Urinary bladder (tissue), 3 donors: ENCODE measurements at regions not wholly inside any gene's neighbourhood (a gene's known extent, or its start where the extent isn't known, plus 50 kb on each side); places are given as distances from the start of the nearest gene placed in this dataset.
A peak's percentile ranks its signal among the peaks of the same experiment; 100 is the strongest.

Experiments
- DNase-seq: peaks from one replicate; pipeline ENCODE4 v3.0.0-alpha.2; 2015; ENCODE audit errors: extremely low spot score
- H3K27ac ChIP-seq: one replicate; pipeline ENCODE4 v1.5.1; 2013; ENCODE audit warnings: low read depth, mild to moderate bottlenecking, moderate library complexity
- H3K36me3 ChIP-seq: one replicate; pipeline ENCODE4 v1.6.1; 2013; ENCODE audit warnings: mild to moderate bottlenecking, moderate library complexity; ENCODE audit not compliant: insufficient read depth
- H3K4me1 ChIP-seq: one replicate; pipeline ENCODE4 v1.6.1; 2013; ENCODE audit warnings: mild to moderate bottlenecking, moderate library complexity; ENCODE audit not compliant: insufficient read depth
- H3K4me3 ChIP-seq: one replicate; pipeline ENCODE4 v1.5.1; 2013; ENCODE audit warnings: low read depth, low read length
- WGBS: extraction: QIAGEN DNeasy Blood & Tissue Kit; methylation state at CpG from one replicate; pipeline ENCODE4 v1.1.7; 2013; 5-methylcytosine and 5-hydroxymethylcytosine counted together
- donor health status: healthy with polysubstance abuse.
- donor health status: healthy.

- Histone ChIP-seq H3K4me1 (no peaks in the 10 kb centered on the region), H3K36me3 (peaks cover 2% of the 10 kb centered on the region), H3K27ac (no peak overlapping the region), H3K4me3 (no peak overlapping the region)
- DNase-seq: no peak
These were observed 333.6 kb upstream of the OPRM1 start for GRCh38 chr6:153705429-153705828.

- DNase-seq: no peak
- no peaks in the 10 kb centered on the region for H3K36me3 ChIP-seq
- H3K27ac ChIP-seq: no peak overlapping the region
- 70% methylated on average over 2 of the region's 2 CpGs for WGBS
- H3K4me3 ChIP-seq: no peak overlapping the region
- H3K4me1 ChIP-seq: no peaks in the 10 kb centered on the region
These were observed 336.4 kb upstream of the OPRM1 start for GRCh38 chr6:153702671-153703070.

GRCh38 chr6:153698637-153699036, 340.4 kb upstream of the OPRM1 start:
- 89% methylated on average over 2 of the region's 2 CpGs for WGBS

DNA sequence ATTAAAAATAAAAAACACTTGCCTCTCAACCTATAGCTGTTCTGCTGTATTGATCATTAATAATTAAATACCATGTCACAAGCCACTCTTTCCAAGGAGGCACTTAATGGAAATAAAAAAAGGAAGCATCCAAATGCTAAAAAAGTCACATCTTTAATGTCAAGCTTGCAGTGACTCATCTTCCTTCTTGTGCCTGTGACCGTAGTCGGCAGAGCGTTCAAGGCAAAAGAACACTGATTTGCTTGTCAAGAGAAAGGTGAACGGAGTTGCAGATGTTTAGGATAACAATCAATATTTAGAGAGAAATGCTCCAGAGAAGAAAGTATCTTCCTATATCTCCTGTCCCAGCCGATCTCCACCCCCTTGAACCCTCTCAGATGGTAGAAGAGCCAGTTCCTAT, 341.0 kb upstream of the OPRM1 start:
- Histone ChIP-seq H3K4me3 (no peak overlapping the region), H3K27ac (no peak overlapping the region), H3K36me3 (no peaks in the 10 kb centered on the region), H3K4me1 (no peaks in the 10 kb centered on the region)
- 87% methylated on average over 5 of the region's 5 CpGs for WGBS
- no peak for DNase-seq

More at GRCh38 chr6:153698637-153699036, 340.4 kb upstream of the OPRM1 start:
- no peak overlapping the region for H3K4me3 ChIP-seq
- no peaks in the 10 kb centered on the region for H3K36me3 ChIP-seq
- DNase-seq: no peak
- no peak overlapping the region for H3K27ac ChIP-seq
- H3K4me1 ChIP-seq: no peaks in the 10 kb centered on the region

DNA sequence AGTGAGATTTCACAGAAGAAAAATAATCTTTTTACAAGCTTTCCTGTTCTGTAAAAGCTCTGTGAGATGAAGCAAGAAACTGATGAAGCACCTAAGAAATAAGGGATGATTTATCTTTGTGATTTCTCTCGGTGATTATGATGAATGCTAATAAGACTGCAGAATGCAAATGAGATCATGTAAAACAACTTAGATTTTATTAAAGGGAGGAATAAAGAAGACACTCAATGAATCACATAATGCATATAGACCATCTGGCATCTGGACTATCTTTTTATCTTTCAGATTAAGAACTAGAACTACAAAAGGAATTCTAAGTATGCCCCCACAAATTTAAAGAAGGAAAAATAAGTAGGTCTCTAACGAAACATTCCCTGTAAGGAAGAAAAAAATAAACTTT, 361.5 kb upstream of the OPRM1 start:
- no peak overlapping the region for H3K27ac ChIP-seq
- no peaks in the 10 kb centered on the region for H3K36me3 ChIP-seq
- no peak overlapping the region for H3K4me3 ChIP-seq
- no peak for DNase-seq
- WGBS: 41% methylated on average over 2 of the region's 2 CpGs
- no peaks in the 10 kb centered on the region for H3K4me1 ChIP-seq

DNA sequence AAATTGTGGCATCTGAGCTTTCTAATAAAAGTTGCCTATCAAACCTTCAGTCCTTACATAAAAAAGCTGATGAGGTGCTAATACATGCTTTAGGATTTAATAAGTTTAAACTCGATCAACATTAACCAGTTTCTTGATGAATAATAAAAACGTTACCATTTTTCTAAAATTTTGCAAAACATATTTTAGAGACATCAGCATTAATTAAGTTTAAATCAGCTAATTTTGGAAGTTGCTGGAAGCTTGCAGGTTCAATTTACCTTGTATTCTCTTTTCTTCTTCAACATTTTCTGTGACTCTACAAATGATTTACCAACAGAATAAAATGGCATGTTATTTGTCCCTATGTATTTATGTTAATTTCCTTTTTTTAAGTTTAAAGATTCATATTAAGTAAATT, 365.3 kb upstream of the OPRM1 start:
- Histone ChIP-seq H3K4me1 (no peaks in the 10 kb centered on the region), H3K36me3 (no peaks in the 10 kb centered on the region), H3K4me3 (no peak overlapping the region), H3K27ac (no peak overlapping the region)
- 73% methylated on average over 2 of the region's 2 CpGs for WGBS
- no peak for DNase-seq

- Histone ChIP-seq H3K4me3 (no peak overlapping the region), H3K4me1 (no peaks in the 10 kb centered on the region), H3K36me3 (no peaks in the 10 kb centered on the region), H3K27ac (no peak overlapping the region)
- DNase-seq: no peak
- 74% methylated on average over 2 of the region's 2 CpGs for WGBS
These were observed 365.8 kb upstream of the OPRM1 start for GRCh38 chr6:153673225-153673624.

DNA sequence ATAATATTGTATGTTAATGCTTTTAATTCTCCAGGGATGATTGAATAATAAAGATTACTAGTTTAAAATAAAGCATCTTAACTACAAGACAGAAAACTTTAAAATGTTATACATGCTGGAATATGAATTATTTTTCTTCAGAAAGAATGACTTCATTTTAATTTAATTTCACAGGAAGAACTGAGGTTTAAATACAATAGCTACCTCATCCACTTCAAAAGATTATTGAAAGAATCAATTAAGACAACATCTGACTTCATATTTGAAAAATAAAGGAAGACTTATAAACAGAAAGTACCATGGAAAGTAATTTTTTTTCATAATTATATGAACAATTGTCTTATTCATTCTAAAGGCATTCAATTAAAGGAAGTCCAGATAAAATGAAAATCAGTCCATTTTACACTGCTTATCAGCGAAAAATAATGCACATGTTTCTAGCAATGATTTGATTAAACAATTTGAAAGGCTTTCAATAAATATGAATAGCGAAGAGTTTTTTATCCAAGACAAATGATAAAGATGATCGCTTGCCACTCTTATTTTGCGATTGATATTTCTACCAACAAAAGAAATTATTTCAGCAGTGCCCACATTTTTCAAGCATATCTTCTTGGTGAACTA, 368.5 kb upstream of the OPRM1 start:
- H3K4me1 ChIP-seq: no peaks in the 10 kb centered on the region
- H3K27ac ChIP-seq: no peak overlapping the region
- no peak overlapping the region for H3K4me3 ChIP-seq
- 88% methylated on average over 4 of the region's 4 CpGs for WGBS
- H3K36me3 ChIP-seq: no peaks in the 10 kb centered on the region
- DNase-seq: no peak

GRCh38 chr6:153668758-153669157, 370.3 kb upstream of the OPRM1 start:
- DNase-seq: no peak
- Histone ChIP-seq H3K27ac (no peak overlapping the region), H3K4me1 (no peaks in the 10 kb centered on the region), H3K4me3 (no peak overlapping the region), H3K36me3 (no peaks in the 10 kb centered on the region)
- WGBS: 93% methylated on average over 1 of the region's 1 CpG

GRCh38 chr6:153662982-153663381, 376.1 kb upstream of the OPRM1 start:
- no peak overlapping the region for H3K27ac ChIP-seq
- no peaks in the 10 kb centered on the region for H3K4me1 ChIP-seq
- no peaks in the 10 kb centered on the region for H3K36me3 ChIP-seq
- WGBS: 72% methylated on average over 1 of the region's 1 CpG
- no peak for DNase-seq
- no peak overlapping the region for H3K4me3 ChIP-seq

GRCh38 chr6:153645326-153645725, 393.7 kb upstream of the OPRM1 start:
- H3K4me3 ChIP-seq: no peak overlapping the region
- no peak for DNase-seq
- H3K27ac ChIP-seq: no peak overlapping the region
- no peaks in the 10 kb centered on the region for H3K36me3 ChIP-seq
- H3K4me1 ChIP-seq: no peaks in the 10 kb centered on the region
- WGBS: 92% methylated on average over 1 of the region's 1 CpG

DNA sequence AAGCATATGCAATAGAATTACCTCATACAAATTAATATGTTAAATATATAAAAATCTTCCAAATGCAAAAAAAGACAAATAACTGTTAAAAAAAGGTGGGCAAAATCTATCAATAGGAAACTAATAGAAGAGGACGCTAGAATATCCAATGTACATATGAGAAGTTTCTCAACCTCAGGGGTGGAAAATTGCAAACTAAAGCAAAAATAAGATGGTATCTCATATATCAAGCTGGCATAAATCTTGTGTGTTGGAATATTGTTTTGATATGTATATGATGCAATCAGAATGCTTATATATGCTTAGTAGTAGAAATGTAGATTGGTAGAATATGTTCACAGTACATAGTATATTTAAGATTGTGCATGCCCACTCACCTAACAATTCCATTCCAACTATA, 395.0 kb upstream of the OPRM1 start:
- no peak overlapping the region for H3K4me3 ChIP-seq
- no peak for DNase-seq
- 91% methylated on average over 1 of the region's 1 CpG for WGBS
- no peak overlapping the region for H3K27ac ChIP-seq
- H3K4me1 ChIP-seq: no peaks in the 10 kb centered on the region
- no peaks in the 10 kb centered on the region for H3K36me3 ChIP-seq

GRCh38 chr6:153634416-153634815, 404.6 kb upstream of the OPRM1 start:
- no peak overlapping the region for H3K4me3 ChIP-seq
- no peaks in the 10 kb centered on the region for H3K36me3 ChIP-seq
- H3K4me1 ChIP-seq: no peaks in the 10 kb centered on the region
- no peak overlapping the region for H3K27ac ChIP-seq
- DNase-seq: no peak

GRCh38 chr6:153625089-153625488, 414.0 kb upstream of the OPRM1 start:
- Histone ChIP-seq H3K4me1 (no peaks in the 10 kb centered on the region), H3K27ac (no peak overlapping the region), H3K4me3 (no peak overlapping the region), H3K36me3 (no peaks in the 10 kb centered on the region)
- DNase-seq: peak; percentile 82
- 16% methylated on average over 3 of the region's 3 CpGs for whole genome bisulfite sequencing

DNA sequence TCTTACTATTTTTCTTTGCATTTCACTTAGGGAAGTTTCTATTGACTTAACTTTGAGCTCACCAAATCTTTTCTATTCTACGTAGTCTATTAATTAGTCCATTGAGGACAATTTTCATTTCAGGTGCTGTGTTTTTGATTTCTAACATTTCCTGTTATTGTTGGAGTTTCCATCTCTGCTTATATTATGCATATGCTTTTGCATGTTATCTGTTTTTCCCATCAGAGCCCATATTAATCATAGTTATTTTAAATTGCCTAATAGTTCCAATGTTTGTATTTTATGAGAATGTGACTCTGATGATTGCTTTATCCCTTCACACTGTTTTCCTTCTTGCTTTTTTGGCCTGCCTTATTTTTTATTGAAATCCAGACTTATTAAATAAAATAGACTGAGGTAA, 414.5 kb upstream of the OPRM1 start:
- no peak overlapping the region for H3K4me3 ChIP-seq
- no peak for DNase-seq
- H3K36me3 ChIP-seq: no peaks in the 10 kb centered on the region
- WGBS: 85% methylated on average over 1 of the region's 1 CpG
- H3K27ac ChIP-seq: no peak overlapping the region
- no peaks in the 10 kb centered on the region for H3K4me1 ChIP-seq
